ENCODE measurements at regions not wholly inside any gene's neighbourhood (a gene's known extent, or its start where the extent isn't known, plus 50 kb on each side); places are given as distances from the start of the nearest gene placed in this dataset.

DNA sequence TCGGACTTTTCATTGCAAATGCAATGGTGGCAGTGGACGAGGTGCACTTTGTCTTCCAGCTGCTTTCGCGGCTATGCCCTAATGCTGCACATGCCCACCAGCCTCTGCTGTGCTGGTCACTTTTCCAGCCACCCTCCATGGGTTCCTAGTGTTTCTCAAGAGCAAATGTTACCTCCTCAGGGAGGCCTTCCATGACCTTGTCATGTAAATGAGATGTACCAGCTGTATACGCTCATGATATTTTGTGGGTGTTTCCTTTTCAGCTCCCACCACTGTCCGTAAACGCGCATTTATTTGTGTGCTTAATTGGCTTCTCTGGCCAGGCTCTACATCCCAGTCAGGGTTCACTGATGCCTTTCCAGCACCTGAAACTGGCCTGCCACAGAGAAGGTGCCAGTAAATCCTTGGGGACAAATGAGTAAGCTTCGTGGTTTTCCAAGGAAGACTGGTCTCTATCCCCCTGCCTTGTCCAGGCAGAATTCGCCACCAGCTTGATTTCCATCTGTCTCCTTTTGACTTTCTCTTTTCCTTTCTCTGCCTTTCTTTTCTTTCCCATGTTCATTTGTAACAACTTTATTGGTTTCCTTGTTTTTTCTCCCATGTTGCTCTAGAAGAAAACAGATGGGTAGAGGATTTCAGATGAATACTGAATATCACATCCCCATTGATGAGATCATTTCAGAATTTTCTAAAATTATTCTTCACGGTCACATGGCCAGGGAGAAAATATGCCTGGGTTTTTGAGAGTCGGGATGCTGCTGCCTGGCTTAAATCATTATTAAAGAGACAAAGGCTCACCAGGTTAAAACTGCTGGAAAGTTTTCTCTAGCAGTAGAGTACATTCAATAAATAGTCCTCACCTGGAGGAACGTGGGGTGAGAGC, 82.5 kb downstream of the CHST2 start:
- no peak for DNase-seq
- H3K27ac Mint-ChIP-seq: no peak overlapping the region
- Histone ChIP-seq H3K36me3 (replicated peaks in 1 of 2; ENCODE audit: control extremely low read depth in 1 of 2, control insufficient read depth in 1 of 2, extremely low read depth in 1 of 2, insufficient read depth in 2 of 2, low read length in 1 of 2) (no peaks in the 10 kb centered on the region), H2AFZ (ENCODE audit: insufficient read depth, low read depth, low read length, poor library complexity, severe bottlenecking) (no peak overlapping the region), H3K27me3 (replicated peaks in 1 of 4; ENCODE audit: control extremely low read depth in 1 of 4, control insufficient read depth in 3 of 4, insufficient read depth in 4 of 4, low read length in 3 of 4) (no peaks in the 10 kb centered on the region), H3K79me2 (ENCODE audit: control insufficient read depth, insufficient read depth, low read length) (no peaks in the 10 kb centered on the region), H3K4me1 (ENCODE audit: control insufficient read depth in 2 of 2, insufficient read depth in 2 of 2, low read length in 2 of 2) (peaks cover 3 to 5% of the 10 kb centered on the region in 2 donors), H3K4me2 (replicated peaks; ENCODE audit: low read depth, low read length, poor library complexity, severe bottlenecking) (no peak overlapping the region), H3K9ac (ENCODE audit: low read length) (no peak overlapping the region), H3K27ac (ENCODE audit: low read length in 2 of 2) (no peak overlapping the region), H3K9me3 (ENCODE audit: control extremely low read depth in 1 of 3, control insufficient read depth in 2 of 3, insufficient read depth in 1 of 3, low read length in 2 of 3) (peaks cover 0 to 3% (median 0%) of the 10 kb centered on the region in 3 donors), H3K4me3 (ENCODE audit: control extremely low read depth in 1 of 5, extremely low read depth in 1 of 5, insufficient read depth in 1 of 5, low read depth in 2 of 5, low read length in 4 of 5) (no peak overlapping the region), H4K20me1 (ENCODE audit: control insufficient read depth, insufficient read depth, low read length, poor library complexity, severe bottlenecking) (no peaks in the 10 kb centered on the region)
- intact Hi-C loops (cut with micrococcal nuclease): no loop called here
- 98% methylated on average over 10 of the region's 13 CpGs for WGBS (ENCODE audit: insufficient coverage)
- ChIA-PET CTCF (no interaction called here), POLR2A (no interaction called here)
- ATAC-seq (ENCODE audit: low read depth): no peak
- no peak overlapping the region for H3K4me3 Mint-ChIP-seq
- TF ChIP-seq, protein P1, sequence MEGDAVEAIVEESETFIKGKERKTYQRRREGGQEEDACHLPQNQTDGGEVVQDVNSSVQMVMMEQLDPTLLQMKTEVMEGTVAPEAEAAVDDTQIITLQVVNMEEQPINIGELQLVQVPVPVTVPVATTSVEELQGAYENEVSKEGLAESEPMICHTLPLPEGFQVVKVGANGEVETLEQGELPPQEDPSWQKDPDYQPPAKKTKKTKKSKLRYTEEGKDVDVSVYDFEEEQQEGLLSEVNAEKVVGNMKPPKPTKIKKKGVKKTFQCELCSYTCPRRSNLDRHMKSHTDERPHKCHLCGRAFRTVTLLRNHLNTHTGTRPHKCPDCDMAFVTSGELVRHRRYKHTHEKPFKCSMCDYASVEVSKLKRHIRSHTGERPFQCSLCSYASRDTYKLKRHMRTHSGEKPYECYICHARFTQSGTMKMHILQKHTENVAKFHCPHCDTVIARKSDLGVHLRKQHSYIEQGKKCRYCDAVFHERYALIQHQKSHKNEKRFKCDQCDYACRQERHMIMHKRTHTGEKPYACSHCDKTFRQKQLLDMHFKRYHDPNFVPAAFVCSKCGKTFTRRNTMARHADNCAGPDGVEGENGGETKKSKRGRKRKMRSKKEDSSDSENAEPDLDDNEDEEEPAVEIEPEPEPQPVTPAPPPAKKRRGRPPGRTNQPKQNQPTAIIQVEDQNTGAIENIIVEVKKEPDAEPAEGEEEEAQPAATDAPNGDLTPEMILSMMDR (IDR thresholded peaks at IDR 0.05): no peak
- no peak for TF ChIP-seq EZH2 (IDR thresholded peaks at IDR 0.05; ENCODE audit: borderline replicate concordance, insufficient read depth, low read depth, low read length, poor library complexity, severe bottlenecking)
- peaks cover 4% of the 10 kb centered on the region for H3K9me3 Mint-ChIP-seq (ENCODE audit: insufficient read depth)
- H3K4me1 Mint-ChIP-seq: peaks cover 9% of the 10 kb centered on the region
- peaks cover 4% of the 10 kb centered on the region for H3K27me3 Mint-ChIP-seq

DNA sequence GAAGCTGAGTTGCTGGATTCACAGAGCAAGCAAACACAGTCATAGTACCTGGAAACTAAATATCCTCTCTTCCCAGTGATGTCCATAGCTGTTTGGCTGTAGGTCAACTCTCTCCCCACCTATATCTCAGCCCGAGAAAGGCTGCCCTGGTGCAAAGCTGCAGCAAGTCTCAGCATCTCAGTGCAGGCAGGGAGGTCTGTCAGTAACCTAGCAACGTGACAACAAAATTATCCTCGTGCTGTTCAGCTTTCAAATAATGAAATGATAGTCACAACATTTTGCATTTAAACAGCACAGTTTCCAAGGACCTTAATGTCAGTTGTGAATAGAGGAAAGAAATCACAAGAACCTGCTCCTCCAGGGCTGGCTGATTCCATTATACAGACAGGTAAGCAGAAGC, 83.6 kb downstream of the CHST2 start:
- TF ChIP-seq, protein P1 (IDR thresholded peaks at IDR 0.05): no peak
- no peak for TF ChIP-seq EZH2 (IDR thresholded peaks at IDR 0.05; ENCODE audit: borderline replicate concordance, insufficient read depth, low read depth, low read length, poor library complexity, severe bottlenecking)
- POLR2A ChIA-PET: no interaction called here
- peaks cover 14% of the 10 kb centered on the region for H3K4me1 Mint-ChIP-seq
- intact Hi-C loops (cut with micrococcal nuclease): no loop called here
- H3K27ac Mint-ChIP-seq: peak overlapping the region; percentile 18
- no peak overlapping the region for H3K4me3 ChIP-seq (ENCODE audit: control extremely low read depth in 1 of 5, extremely low read depth in 1 of 5, insufficient read depth in 1 of 5, low read depth in 2 of 5, low read length in 4 of 5)
- H3K4me1 ChIP-seq (ENCODE audit: control insufficient read depth in 2 of 2, insufficient read depth in 2 of 2, low read length in 2 of 2): peaks cover 7 to 9% of the 10 kb centered on the region in 2 donors
- H3K27ac ChIP-seq (ENCODE audit: low read length in 2 of 2): no peak overlapping the region
- no peak overlapping the region for H2AFZ ChIP-seq (ENCODE audit: insufficient read depth, low read depth, low read length, poor library complexity, severe bottlenecking)
- ATAC-seq (ENCODE audit: low read depth): no peak
- H4K20me1 ChIP-seq (ENCODE audit: control insufficient read depth, insufficient read depth, low read length, poor library complexity, severe bottlenecking): no peaks in the 10 kb centered on the region
- no peaks in the 10 kb centered on the region for H3K27me3 ChIP-seq (replicated peaks in 1 of 4; ENCODE audit: control extremely low read depth in 1 of 4, control insufficient read depth in 3 of 4, insufficient read depth in 4 of 4, low read length in 3 of 4)
- H3K9me3 Mint-ChIP-seq (ENCODE audit: insufficient read depth): peaks cover 4% of the 10 kb centered on the region
- WGBS (ENCODE audit: insufficient coverage): 100% methylated on average over 2 of the region's 3 CpGs
- H3K9ac ChIP-seq (ENCODE audit: low read length): no peak overlapping the region
- H3K4me3 Mint-ChIP-seq: no peak overlapping the region
- no peak overlapping the region for H3K4me2 ChIP-seq (replicated peaks; ENCODE audit: low read depth, low read length, poor library complexity, severe bottlenecking)
- H3K27me3 Mint-ChIP-seq: peaks cover 4% of the 10 kb centered on the region
- H3K79me2 ChIP-seq (ENCODE audit: control insufficient read depth, insufficient read depth, low read length): no peaks in the 10 kb centered on the region
- no peaks in the 10 kb centered on the region for H3K36me3 ChIP-seq (replicated peaks in 1 of 2; ENCODE audit: control extremely low read depth in 1 of 2, control insufficient read depth in 1 of 2, extremely low read depth in 1 of 2, insufficient read depth in 2 of 2, low read length in 1 of 2)
- CTCF ChIA-PET: no interaction called here
- no peak for DNase-seq
- peaks cover 0 to 3% (median 0%) of the 10 kb centered on the region in 3 donors for H3K9me3 ChIP-seq (ENCODE audit: control extremely low read depth in 1 of 3, control insufficient read depth in 2 of 3, insufficient read depth in 1 of 3, low read length in 2 of 3)

All from B cell (primary cell).